B cell (primary cell): ENCODE measurements at regions not wholly inside any gene's neighbourhood (a gene's known extent, or its start where the extent isn't known, plus 50 kb on each side); places are given as distances from the start of the nearest gene placed in this dataset.

Experiments used
- CTCF ChIP-seq: fragments of 200-600 bp; IDR thresholded peaks from one replicate; pipeline ENCODE4 v1.8.0; 2022; ENCODE audit warnings: antibody characterized with exemption, mild to moderate bottlenecking
- EZH2 ChIP-seq: IDR thresholded peaks from 2 replicates; pipeline ENCODE4 v1.6.1; 2012; ENCODE audit warnings: borderline replicate concordance, low read depth, mild to moderate bottlenecking, moderate library complexity, low read length; ENCODE audit not compliant: insufficient read depth, poor library complexity, severe bottlenecking

- TF ChIP-seq EZH2 (no peak), CTCF (no peak)
Observed at GRCh38 chr13:27704681-27705080, 83.0 kb downstream of the POLR1D start.
